Colonic mucosa (tissue), 4 donors: ENCODE measurements at regions not wholly inside any gene's neighbourhood (a gene's known extent, or its start where the extent isn't known, plus 50 kb on each side); places are given as distances from the start of the nearest gene placed in this dataset.

Experiments used
- DNase-seq: peaks from one replicate; pipeline ENCODE4 v3.0.0-alpha.2; 2020
- H3K27ac ChIP-seq: fragments of 200-600 bp; one replicate; pipeline ENCODE4 v1.8.0; 2021
- H3K27me3 ChIP-seq: fragments of 200-600 bp; one replicate; pipeline ENCODE4 v1.8.0; 2021
- H3K36me3 ChIP-seq: fragments of 200-600 bp; one replicate; pipeline ENCODE4 v1.8.0; 2021
- H3K4me1 ChIP-seq: fragments of 200-600 bp; one replicate; pipeline ENCODE4 v1.8.0; 2021; ENCODE audit warnings: mild to moderate bottlenecking
- H3K4me3 ChIP-seq: fragments of 200-600 bp; one replicate; pipeline ENCODE4 v1.8.0; 2021
- H3K9ac ChIP-seq, 2 donors: one replicate each; pipeline ENCODE4 v1.7.0; 2013; ENCODE audit warnings: control low read depth in 2 of 2, low read depth in 2 of 2, low read length in 2 of 2
- H3K9me3 ChIP-seq: fragments of 200-600 bp; one replicate; pipeline ENCODE4 v1.8.0; 2021
- CTCF ChIP-seq: fragments of 200-600 bp; IDR thresholded peaks from one replicate; pipeline ENCODE4 v1.8.0; 2022; ENCODE audit warnings: antibody characterized with exemption, mild to moderate bottlenecking
- intact Hi-C: fragments of 100-400 bp; cut with DNase I; formaldehyde crosslinking; loops from one replicate; pipeline ENCODE4 v1.14.1; 2022
- donor health status: healthy.
- donor health status: DM: no; HTN: no; CAD: no.
- donor health status: DM: no; HTN: no; CAD: no.

- H3K4me3 ChIP-seq = no peak overlapping the region
- H3K36me3 ChIP-seq = no peaks in the 10 kb centered on the region
- H3K9ac ChIP-seq = no peak overlapping the region
- no peaks in the 10 kb centered on the region for H3K27me3 ChIP-seq
- no peaks in the 10 kb centered on the region for H3K4me1 ChIP-seq
- H3K27ac ChIP-seq = no peak overlapping the region
- intact Hi-C loops = no loop called here
- TF ChIP-seq CTCF = no peak
- H3K9me3 ChIP-seq = no peaks in the 10 kb centered on the region
- no peak for DNase-seq
Observed at GRCh38 chr7:125602441-125602840, 672.8 kb upstream of the POT1 start.

DNA sequence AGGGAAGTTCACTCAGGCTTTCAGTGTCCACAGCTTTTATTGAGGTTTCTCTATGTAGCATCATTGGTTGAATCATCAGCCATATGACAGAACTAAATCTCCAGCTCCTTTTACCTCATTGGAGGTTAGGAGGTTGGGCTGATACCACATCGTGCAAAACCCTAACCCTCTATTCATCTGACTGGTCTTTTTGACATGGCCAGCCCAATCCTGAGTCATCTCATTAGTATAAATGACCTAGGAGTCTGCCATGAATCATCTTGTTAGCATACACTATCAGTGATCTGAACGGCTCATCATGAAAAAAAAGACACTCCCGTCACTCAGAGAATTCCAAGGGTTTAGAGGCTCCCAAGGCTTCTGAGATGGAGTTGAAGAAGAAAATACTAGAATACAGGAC, 669.8 kb upstream of the POT1 start:
- H3K4me1 ChIP-seq = no peaks in the 10 kb centered on the region
- DNase-seq = no peak
- no peaks in the 10 kb centered on the region for H3K36me3 ChIP-seq
- TF ChIP-seq CTCF = no peak
- no peak overlapping the region for H3K4me3 ChIP-seq
- H3K9me3 ChIP-seq = no peaks in the 10 kb centered on the region
- no peaks in the 10 kb centered on the region for H3K27me3 ChIP-seq
- no peak overlapping the region for H3K9ac ChIP-seq
- H3K27ac ChIP-seq = no peak overlapping the region
- intact Hi-C loops = no loop called here

- Histone ChIP-seq H3K4me3 (no peak overlapping the region), H3K4me1 (no peaks in the 10 kb centered on the region), H3K27me3 (no peaks in the 10 kb centered on the region), H3K27ac (no peak overlapping the region), H3K9ac (no peak overlapping the region), H3K9me3 (no peaks in the 10 kb centered on the region), H3K36me3 (no peaks in the 10 kb centered on the region)
- no peak for TF ChIP-seq CTCF
- intact Hi-C loops = no loop called here
- no peak for DNase-seq
Observed at GRCh38 chr7:125592331-125592730, 662.7 kb upstream of the POT1 start.

DNA sequence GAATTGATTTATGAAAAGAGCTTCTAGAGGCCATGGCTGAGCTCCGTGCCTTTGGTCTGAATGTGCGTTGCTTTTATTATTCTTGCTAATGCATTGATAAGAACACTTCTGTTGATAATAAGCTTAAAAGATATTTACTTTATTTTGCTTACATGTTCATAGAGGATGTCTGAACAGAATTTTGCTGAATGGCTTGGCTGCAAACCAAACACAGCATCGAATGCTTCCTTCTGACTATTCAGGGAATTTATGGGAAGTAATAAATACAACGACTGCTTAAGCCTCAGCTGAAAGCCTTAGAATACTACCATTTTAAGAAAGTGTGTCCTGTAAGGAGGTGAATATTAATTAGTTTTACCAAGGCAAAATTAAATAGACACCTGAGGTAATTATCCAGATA, 643.5 kb upstream of the POT1 start:
- intact Hi-C loops = no loop called here
- H3K27ac ChIP-seq = no peak overlapping the region
- DNase-seq = no peak
- H3K4me3 ChIP-seq = no peak overlapping the region
- H3K27me3 ChIP-seq = no peaks in the 10 kb centered on the region
- no peaks in the 10 kb centered on the region for H3K36me3 ChIP-seq
- TF ChIP-seq CTCF = no peak
- no peaks in the 10 kb centered on the region for H3K4me1 ChIP-seq
- H3K9ac ChIP-seq = no peak overlapping the region
- no peaks in the 10 kb centered on the region for H3K9me3 ChIP-seq

DNA sequence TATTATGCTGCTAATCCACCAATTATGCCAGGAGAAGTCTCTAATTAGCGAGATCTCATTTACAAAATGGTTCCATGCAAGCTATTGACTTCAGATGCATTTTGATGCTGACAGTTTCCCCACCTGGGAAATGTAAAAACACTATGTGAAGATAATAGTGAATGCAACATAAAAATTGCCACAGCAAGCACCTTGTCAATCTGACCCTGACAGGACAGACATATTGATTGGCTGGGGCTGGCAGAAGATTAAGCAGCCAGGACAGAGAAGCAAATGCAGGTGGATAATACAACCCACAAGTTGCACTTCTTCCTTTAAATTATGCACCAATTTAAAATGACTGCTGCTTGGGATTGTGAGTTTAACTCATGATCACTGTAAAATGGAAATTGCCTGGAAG, 642.8 kb upstream of the POT1 start:
- Histone ChIP-seq H3K36me3 (no peaks in the 10 kb centered on the region), H3K27me3 (no peaks in the 10 kb centered on the region), H3K4me1 (no peaks in the 10 kb centered on the region), H3K4me3 (no peak overlapping the region), H3K27ac (no peak overlapping the region), H3K9me3 (no peaks in the 10 kb centered on the region), H3K9ac (no peak overlapping the region)
- TF ChIP-seq CTCF = no peak
- intact Hi-C loops = no loop called here
- DNase-seq = no peak

DNA sequence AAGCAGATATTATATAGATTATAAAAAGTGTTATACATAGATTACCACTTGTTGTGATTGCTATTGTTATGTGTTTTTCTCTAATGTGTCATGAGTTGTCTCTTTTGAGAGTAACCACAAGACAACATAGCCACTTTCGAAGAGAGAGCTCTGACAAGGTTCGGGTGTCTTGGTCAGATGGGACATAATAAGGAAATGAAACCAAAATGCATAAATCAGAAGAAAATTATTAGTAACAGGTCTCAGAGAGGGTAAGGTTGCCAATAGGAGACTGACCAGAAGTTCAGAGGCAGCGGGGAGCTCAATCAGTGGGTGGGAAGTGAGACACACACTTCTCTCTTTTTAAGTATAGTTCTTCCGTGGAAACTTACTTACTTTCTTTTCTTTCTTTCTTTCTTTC, 639.2 kb upstream of the POT1 start:
- TF ChIP-seq CTCF = no peak
- H3K27ac ChIP-seq = no peak overlapping the region
- intact Hi-C loops = no loop called here
- no peaks in the 10 kb centered on the region for H3K27me3 ChIP-seq
- no peak overlapping the region for H3K9ac ChIP-seq
- no peak overlapping the region for H3K4me3 ChIP-seq
- DNase-seq = no peak
- H3K36me3 ChIP-seq = no peaks in the 10 kb centered on the region
- no peaks in the 10 kb centered on the region for H3K9me3 ChIP-seq
- no peaks in the 10 kb centered on the region for H3K4me1 ChIP-seq
